Activated CD8-positive, alpha-beta memory T cell treated with anti-CD3 and anti-CD28 coated beads for 24 hours (primary cell): ENCODE measurements at regions not wholly inside any gene's neighbourhood (a gene's known extent, or its start where the extent isn't known, plus 50 kb on each side); places are given as distances from the start of the nearest gene placed in this dataset.
"Not testable (repeated sequence)": the region's sequence is repeated elsewhere in the genome, so short reads cannot be mapped to it uniquely, and the experiment has no call there.

Experiments
- DNase-seq: peaks from one replicate; pipeline ENCODE4 v3.0.0-alpha.2; 2020

- no peak for DNase-seq
These were observed 502.2 kb downstream of the AJAP1 start for GRCh38 chr1:5156416-5157120.

GRCh38 chr1:5151511-5151910 lies 497.1 kb downstream of the AJAP1 start:
- DNase-seq = no peak

GRCh38 chr1:5150191-5150590 lies 495.8 kb downstream of the AJAP1 start:
- DNase-seq = no peak

GRCh38 chr1:5147806-5148205 lies 493.4 kb downstream of the AJAP1 start:
- DNase-seq = no peak

- DNase-seq = no peak
These were observed 488.0 kb downstream of the AJAP1 start for GRCh38 chr1:5142389-5142788.

GRCh38 chr1:5141750-5142149 lies 487.3 kb downstream of the AJAP1 start:
- no peak for DNase-seq

- DNase-seq = no peak
These were observed 486.6 kb downstream of the AJAP1 start for GRCh38 chr1:5140962-5141361.

GRCh38 chr1:5140136-5140535 lies 485.7 kb downstream of the AJAP1 start:
- DNase-seq = no peak

GRCh38 chr1:5129746-5130355 lies 475.4 kb downstream of the AJAP1 start:
- DNase-seq = no peak

GRCh38 chr1:5125208-5125607 lies 470.8 kb downstream of the AJAP1 start:
- no peak for DNase-seq

- no peak for DNase-seq
These were observed 466.1 kb downstream of the AJAP1 start for GRCh38 chr1:5120559-5120958.

GRCh38 chr1:5119366-5120234 lies 465.2 kb downstream of the AJAP1 start:
- DNase-seq = no peak

GRCh38 chr1:5118771-5119170 lies 464.4 kb downstream of the AJAP1 start:
- DNase-seq = not testable (repeated sequence)

GRCh38 chr1:5118292-5118691 lies 463.9 kb downstream of the AJAP1 start:
- not testable (repeated sequence) for DNase-seq

- DNase-seq = no peak
These were observed 457.2 kb downstream of the AJAP1 start for GRCh38 chr1:5111581-5111980.

GRCh38 chr1:5110508-5110907 lies 456.1 kb downstream of the AJAP1 start:
- no peak for DNase-seq

GRCh38 chr1:5109633-5110032 lies 455.2 kb downstream of the AJAP1 start:
- DNase-seq = no peak

GRCh38 chr1:5108740-5109139 lies 454.3 kb downstream of the AJAP1 start:
- DNase-seq = no peak

- no peak for DNase-seq
These were observed 451.3 kb downstream of the AJAP1 start for GRCh38 chr1:5105744-5106143.

- no peak for DNase-seq
These were observed 445.1 kb downstream of the AJAP1 start for GRCh38 chr1:5099558-5099957.

GRCh38 chr1:5098981-5099385 lies 444.6 kb downstream of the AJAP1 start:
- DNase-seq = no peak

GRCh38 chr1:5093042-5093441 lies 438.6 kb downstream of the AJAP1 start:
- DNase-seq = no peak

GRCh38 chr1:5084676-5085075 lies 430.3 kb downstream of the AJAP1 start:
- DNase-seq = no peak

- no peak for DNase-seq
These were observed 412.8 kb downstream of the AJAP1 start for GRCh38 chr1:5067246-5067645.
